PC-9 (cell line): ENCODE measurements at regions not wholly inside any gene's neighbourhood (a gene's known extent, or its start where the extent isn't known, plus 50 kb on each side); places are given as distances from the start of the nearest gene placed in this dataset.

Experiments used
- CTCF ChIP-seq: fragments of 200-600 bp; sonication (generic); conservative IDR thresholded peaks from 2 replicates; pipeline ENCODE4 v1.6.1; 2017; ENCODE audit warnings: mixed run types, antibody characterized with exemption, mild to moderate bottlenecking, moderate library complexity
- EZH2 ChIP-seq: fragments of 200-600 bp; sonication (generic); IDR thresholded peaks from 2 replicates; pipeline ENCODE4 v1.8.0; 2017; ENCODE audit warnings: antibody characterized with exemption, low read depth

- TF ChIP-seq CTCF (no peak), EZH2 (no peak)
Measured at GRCh38 chr10:88100281-88100680, 236.9 kb downstream of the PTEN start.
